ENCODE measurements at regions not wholly inside any gene's neighbourhood (a gene's known extent, or its start where the extent isn't known, plus 50 kb on each side); places are given as distances from the start of the nearest gene placed in this dataset.

DNA sequence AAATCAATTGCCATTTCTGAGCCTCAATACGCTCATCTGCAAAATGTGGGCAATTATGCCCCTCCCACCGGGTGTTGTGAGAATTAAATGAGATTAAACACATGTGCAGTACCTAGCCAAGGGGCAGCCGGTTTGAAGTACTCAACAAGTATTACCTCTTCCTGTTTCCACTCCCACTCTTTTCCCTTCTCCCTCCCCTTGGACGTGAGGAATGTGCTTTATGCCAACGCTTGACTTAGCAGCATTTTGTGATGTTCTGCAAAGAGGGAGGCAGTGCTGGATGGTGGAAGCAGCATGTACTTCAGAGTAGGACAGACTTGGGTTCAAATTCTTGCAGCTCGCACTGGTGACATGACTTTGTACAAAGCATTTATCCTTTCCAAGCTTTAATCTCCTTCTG lies 306.0 kb downstream of the BUD13 start:
- no peak for DNase-seq

DNA sequence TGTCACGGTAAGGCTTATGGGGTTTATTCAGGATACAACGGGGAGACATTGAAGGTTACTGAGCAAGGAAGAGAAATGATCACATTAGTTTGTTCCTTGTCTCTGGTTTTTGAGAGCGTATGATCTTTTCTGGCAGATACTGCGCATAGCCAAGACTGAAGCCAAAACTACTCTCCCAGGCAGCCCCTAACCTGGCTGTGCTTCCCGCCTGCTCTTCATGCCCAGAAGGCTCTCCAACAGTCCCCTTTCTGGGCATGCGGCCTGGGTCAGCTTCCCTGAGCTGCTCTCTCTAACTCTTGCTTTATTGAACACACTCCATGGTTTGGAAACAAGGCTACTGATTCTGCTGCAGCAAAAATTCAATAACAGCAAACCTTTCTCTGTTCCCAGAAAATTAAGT lies 306.6 kb downstream of the BUD13 start:
- peak; percentile 77 for DNase-seq

DNA sequence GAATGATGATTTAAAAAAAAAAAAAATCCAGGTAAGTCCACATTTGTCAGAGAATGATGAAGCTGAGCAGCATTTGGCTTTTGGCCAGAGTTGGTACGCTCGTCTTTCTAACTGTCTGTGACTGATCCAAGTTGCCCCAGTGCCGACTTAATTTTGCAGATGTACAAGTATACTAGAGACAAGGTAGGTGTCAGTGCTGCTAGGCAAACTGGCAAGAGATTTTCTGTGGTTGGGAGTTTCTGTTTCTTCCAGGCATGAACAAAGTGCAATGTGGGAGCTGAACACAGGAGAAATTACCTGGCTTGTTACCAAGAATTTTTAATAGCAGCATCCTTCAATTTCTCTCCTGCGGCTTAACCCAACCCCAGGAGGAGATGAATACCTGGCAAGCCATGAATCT lies 307.7 kb downstream of the BUD13 start:
- DNase-seq = no peak

DNA sequence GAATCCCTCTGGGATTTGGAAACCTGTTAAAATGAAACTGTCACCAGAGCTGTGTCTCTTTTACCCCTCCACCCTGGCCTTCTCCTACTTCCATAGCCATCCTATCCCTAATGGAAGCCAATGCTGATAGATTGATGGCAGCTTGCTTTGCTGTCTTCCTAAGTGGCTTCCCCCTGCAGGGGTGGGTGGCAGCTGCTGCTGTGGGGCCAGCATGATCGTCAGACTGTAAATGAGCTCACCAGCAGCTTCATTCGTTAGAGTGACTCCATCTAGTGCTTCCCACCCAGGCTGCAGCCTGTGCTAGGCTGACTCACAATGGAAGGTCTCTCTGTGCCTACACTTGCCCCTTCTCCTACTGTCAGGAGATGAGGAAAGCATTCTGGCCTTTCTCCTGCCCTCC lies 311.0 kb downstream of the BUD13 start:
- DNase-seq = no peak

DNA sequence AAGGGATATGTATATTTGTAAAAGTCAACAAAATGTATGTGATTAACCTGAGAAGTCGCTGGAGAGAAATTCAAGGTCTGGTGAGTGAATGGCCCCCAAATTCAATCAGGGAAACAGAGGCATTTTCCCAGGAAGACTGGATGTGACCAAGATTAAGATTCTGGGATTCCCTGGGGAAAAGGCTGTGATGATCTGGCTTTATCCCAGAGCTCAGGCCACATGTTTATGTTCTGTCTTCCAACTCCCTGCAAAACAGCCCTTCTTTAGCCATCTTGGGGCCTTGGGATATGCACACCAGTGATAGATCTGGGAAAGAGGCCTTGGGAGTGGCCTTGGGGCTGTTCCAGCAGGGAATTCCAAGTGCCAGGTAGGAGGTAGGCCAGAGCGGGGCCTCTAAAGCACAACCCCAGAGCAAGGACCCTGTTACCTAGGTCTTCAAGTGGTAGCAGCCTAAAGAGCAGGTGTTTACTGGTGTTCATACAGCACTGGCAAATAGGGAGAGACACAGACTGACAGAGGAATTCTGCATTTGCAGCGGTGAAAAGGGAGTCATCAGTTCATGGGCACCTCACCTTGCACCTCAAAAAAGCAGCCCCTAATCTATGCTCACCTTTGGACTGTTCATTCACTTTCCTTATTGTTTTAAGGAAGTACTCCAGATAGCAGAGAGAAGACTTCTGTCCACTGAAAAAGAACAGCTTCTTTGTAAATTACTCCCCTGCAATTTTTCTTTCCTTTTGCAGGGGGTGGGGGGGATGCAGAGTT lies 312.4 kb downstream of the BUD13 start:
- DNase-seq = no peak

DNA sequence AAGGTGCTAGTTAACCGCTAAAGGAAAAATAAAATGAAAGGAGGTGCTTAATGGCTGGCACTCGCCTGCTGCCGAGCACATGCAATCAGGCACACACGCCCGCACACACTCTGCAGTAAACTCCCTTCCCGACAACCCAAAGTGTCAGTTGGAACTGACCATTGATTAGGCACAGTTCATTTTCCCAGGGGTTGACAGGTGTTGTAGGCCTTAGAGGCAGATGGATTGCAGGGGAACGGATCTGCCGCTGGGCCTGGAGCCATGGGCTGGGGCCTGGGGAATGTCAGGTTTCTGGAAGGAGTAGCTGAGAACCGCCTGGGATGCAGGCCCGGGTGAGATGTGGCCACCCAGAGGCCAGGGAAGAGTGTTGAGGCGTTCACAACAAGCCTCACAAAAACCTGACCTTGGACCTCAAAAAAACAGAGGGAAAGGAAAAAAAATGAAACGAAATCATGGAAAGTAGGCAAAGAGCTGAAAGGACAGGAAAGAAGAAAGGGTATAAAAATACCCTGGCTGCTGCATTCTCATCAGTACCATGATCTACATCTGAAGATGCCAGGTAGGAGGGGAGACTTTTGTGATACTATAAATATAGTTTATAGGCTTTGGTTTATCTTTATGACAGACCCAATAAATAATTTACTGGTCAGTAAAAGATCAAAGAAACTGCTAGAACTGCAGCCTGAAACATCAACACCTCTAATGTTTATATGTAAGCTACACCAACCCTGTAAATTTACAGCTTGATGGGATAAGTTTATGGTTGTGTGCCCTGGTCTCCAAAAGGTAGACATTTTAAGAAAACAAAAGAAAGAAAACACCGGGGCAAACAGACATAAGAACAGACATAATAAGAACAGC lies 313.4 kb downstream of the BUD13 start:
- DNase-seq = no peak

DNA sequence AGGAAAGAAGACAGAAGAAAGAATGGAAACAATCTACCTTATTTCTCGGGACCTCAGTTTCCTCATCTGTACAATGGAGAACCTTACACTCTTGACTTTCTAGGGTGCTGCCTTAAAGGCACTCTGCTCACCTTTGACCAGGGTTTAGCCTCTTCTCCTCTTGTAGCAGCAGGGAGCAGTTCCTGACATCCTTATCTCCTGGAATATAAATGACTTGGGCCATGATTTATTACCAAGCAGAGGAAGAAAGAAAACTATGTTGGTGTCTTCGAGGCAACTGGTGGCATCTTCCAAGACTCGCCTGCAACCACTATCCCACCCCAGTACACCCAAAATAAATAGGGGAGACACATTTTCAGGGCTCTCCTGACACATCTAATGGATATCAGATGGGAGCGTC lies 314.2 kb downstream of the BUD13 start:
- no peak for DNase-seq

DNA sequence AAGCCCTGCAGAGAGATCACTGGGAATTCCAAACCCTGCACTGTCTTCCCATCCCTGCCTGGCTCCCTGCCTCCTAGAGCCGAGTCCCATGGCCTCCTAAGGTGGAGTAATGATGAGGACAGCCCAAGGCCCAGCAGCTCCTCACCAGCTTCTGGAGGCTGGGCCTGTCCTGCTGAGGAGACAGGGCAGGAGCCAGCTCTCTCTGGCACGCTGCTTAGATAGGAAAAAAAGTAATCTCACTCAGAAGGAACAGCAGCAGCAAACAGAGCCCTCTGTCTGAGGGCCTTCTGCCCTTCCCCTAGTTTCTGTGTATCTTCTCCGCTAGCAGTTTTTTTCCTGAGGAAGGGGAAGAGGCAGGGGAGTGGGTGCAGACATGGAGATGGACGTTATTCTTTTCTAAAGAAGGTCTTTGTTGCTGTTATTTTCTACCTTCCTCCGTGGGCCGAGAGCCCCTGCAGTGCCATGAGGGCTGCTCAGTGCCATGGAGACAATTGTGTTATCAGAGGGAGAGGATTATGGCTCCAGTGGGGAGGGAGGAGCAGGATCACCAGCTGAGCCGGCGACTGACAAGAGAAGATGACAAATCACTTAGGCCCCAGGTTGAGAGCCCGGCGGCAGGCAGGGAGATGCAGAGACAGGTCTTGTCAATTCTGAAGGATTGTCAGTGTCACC lies 315.3 kb downstream of the BUD13 start:
- no peak for DNase-seq

DNA sequence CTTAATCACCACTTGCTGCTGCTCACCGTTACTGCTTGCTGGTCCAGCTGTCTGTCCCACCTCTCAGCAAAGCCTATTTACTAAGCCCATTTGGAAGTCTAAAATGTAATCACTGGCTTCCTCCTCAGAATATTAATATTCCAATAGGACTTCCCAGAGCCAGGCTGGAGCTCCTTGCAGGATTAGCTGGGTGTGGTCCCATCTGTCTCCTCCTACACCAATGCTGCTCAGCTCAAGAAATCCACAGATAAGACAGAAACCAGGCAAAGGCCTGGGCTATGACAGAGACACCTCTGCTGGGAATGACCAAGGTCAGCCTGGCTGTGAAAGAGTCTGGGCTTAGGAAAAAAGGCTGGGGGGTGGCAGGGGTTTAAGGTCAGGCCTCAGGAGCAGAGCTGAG lies 317.8 kb downstream of the BUD13 start:
- no peak for DNase-seq

DNA sequence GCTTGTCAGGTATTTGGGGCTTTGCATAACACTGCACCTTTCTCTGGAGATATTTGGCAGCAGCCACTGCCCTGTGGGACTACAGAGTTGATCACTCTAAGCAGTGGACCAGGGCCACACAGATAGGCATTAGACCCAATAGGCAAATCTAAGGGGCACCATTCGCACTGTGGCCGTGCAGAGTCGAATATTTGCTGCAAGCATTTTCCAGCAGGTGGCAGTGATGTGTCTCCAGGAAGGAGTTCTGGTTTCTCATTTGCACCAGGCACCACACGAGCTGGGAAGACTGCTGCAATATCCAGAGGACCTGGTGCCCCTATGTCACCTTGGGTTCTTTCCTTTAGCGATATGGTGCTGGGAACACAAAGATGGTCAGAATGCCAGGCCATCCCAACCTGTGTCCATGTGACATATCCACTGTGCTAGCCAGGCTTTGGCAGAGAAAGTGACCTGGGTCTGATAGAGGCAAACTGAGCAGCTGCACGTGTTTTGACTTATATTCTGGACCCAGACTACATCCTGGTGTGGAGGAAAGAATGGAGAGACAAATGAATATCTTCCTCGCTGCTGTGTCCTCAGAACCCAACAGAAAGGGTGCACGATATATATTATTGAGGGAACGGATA lies 318.7 kb downstream of the BUD13 start:
- DNase-seq = no peak

DNA sequence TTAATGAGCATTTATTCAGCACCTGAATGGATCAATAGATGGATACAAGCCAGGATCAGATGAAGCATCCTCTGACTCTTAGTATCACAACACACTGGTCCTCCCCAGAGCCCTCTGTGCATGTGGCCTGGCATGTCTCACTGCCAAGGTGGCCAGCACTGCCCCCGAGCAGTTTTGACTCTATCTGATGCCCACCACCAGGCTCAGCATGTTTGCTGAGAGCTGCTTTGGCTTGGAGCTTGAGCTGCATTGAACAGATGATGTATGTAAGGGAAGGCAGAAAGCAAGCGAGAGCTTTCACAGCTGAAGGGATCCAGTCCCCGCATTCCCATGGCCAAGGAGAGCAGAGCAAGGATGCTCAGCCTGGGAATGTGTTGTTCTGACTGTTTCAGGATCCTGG lies 320.3 kb downstream of the BUD13 start:
- no peak for DNase-seq

DNA sequence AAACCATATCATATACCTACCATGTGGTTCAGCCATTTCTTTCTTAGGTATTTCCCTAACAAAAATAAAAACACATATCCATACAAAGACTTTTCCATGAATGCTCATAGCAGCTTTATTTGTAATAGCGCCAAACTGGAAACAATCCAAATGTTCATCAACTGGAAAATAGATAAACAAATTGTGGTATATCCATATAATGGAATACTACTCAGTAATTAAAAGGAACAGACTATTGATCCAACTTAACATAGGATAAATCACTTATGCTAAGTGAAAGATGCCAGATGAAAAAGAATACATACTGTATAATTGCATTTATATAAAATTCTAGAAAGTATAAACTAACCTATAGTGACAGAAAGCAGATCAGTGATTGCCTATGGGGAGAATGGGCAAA lies 323.3 kb downstream of the BUD13 start:
- no peak for DNase-seq

DNA sequence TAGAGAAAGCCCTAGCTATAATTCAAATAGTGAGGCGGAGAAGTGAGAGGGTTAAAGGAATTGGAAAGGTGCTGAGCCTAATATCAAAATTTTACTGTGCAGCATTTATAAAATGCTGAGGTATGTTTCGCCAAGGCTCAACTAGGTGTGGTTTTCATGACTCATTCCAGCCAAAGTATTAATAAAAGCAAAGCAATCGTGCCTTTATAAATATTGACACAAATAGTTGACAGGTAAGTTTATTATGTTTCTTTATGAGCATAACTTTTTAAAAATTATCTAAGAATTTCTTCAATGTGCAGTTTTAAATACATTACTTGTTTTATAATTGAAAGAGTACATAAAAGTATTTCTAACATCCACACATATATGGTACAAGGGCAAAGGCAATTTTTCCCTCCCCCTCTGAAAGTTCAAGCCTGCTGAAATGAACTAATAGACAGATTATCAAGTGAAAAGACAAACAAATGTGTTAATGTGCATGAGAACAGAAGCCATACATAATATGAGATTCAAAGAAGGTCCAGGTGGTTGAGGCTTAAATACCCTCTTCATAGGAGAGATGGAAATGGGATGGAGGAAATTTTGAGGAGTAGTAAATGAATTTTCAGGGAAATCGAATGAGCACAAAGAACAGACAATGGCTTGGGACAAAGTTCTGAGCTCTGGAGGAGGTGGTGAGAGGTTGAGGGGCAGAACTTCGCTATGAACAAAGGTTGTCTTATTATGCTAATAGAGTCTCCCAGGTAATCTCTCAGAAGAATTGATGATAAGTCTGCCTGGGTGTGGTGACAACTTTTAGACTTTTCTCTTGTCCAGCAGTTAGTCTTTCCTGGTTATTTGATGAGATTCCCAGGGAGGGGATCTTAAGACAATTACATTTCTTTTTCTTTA lies 326.5 kb downstream of the BUD13 start:
- no peak for DNase-seq

DNA sequence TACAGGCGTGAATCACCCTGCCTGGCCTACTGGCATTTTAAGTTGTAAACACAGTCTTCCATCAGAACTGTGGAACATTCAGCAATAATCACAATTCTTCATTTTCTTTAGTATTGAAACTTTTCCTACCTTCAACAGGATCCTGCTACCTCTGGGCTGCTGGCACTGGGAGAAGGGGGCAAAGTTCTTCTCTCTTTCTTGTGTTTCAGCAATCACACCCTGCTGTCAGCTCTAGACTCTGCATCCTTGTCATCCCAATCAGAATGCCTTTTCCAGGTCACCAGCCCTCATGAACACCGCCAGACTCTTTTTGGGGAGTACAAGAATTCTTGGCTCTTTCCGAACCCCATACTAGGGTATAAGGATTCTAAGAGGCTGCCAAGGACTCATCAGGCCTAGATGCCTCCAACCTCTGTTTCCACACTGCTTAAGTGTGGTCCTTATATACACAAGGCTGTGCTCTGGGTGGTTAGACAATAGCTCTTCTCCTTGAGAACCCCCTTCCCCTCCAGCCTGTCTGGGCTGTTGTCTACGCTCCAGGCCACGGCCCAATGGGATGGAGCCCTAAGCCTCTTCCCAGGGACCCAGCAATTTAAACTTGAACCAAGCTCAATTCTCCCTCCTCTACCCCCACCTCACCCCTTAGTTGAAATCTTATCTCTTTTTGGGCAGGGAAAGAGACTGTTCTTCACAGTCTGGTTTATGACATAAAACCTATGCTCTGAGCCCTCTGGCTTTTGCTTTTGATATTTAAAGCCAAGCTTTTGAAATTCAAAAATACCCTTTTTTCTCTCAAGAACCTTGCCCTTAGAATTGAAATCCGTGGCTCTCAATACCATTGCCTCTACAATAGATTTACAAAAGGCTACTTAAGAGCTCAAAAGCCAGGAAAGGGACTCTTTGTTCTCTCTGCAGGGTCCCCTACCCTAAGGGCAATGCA lies 327.4 kb downstream of the BUD13 start:
- DNase-seq = no peak

DNA sequence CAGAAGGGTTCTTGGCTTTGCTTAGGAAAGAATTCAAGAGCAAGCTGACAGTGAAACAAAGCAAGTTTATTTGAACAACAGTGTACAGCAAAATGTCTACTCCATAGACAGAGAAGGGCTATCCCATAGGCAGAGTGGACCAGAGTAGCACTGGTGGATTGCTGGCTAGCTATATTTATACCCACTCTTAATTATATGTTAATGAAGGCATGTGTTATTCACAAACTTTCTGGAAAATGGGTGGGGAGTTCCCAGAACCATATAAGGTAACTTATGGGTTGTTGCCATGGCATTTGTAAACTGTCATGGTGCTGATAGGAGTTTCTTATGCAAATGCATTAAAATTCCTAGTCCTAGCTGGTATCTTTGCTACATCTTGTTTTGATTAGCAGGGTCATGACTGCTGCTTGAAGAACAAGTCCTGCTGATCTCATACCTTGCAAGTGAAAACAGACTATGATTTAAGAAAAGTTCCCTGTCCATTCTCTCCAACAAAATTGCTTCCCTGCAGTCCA lies 330.5 kb downstream of the BUD13 start:
- DNase-seq = no peak

DNA sequence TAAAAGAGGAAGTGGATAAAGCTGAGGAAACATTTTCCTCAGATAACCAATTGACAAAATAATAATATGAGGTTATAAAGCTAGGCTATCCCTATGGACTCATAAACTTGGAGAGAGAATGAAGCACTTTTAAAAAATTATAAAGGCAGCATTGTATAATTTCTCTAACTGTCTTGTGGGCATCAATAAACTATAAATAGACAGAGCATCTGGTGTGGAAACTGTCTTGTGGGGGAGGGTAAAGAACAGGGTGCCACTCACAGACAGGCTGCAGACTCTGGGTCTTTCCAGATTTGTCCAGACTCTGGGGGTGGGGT lies 333.5 kb downstream of the BUD13 start:
- no peak for DNase-seq

DNA sequence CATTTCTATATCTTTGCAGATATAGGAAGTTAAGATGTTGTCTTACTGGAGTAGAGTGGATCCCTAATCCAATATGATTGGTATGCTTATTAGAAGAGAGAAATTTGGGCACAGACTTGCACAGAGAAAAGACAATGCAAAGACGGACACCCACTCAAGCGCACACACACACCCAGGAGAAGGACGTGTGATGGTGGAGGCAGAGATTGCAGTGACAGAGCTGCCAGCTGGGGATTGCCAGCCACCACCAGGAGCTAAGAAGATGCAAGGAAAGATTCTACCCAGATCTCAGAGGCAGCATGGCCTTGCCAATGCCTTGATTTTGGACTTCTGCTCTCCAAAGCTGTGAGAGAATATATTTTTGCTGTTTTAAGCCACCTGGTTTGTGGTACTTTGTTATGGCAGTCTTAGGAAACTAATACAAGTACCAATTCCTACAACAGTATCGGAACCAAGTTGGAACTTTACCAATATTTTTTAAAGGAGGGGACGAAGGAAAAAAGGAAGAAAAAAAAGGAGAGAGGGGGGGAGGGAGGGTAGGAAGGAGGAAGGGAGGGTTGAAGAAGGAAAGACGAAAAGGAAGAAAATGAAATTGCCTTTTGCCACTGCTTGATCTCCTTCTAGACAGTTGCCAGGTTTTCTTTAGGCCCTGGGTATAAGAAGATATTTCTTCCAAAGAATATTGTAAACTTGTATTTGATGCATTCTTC lies 334.0 kb downstream of the BUD13 start:
- DNase-seq = no peak

DNA sequence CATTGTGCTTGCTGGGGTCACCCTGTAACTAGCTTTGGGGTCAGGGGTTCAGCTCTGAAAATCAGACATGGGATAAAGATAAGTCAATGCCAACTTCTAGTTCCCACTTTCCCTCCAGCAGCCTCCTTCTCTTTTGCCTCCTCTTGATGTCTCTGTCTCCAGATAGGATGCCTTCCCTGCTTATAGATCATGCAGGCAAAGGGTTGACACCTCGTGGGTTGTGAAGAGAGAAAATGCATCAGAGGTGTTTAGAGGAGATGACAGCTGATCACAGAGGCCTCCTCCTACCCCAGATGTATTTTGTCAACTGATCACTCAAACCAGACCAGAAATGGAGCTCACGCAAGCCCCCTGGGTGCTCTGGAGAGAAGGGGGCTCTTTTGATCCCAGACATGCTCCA lies 337.8 kb downstream of the BUD13 start:
- DNase-seq = no peak

DNA sequence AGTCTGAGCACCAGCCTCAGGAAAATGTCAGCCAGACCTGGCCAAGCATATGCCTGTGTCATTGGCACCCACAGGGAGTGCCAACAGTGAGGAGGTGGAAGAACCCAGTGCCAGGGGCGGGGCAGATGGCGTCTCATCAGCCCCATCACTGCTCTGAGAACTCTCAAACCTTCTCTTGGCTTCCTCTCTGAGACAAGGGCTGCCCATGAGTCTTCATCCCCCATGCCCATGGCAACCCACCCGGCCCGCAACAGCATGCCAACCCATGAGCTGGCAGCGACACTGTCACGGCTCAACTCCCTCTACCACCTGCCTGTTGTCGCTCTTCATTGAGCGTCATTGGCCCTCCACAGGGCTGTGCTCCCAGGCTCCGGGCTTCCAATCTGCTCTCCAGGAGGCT lies 340.5 kb downstream of the BUD13 start:
- DNase-seq = no peak

DNA sequence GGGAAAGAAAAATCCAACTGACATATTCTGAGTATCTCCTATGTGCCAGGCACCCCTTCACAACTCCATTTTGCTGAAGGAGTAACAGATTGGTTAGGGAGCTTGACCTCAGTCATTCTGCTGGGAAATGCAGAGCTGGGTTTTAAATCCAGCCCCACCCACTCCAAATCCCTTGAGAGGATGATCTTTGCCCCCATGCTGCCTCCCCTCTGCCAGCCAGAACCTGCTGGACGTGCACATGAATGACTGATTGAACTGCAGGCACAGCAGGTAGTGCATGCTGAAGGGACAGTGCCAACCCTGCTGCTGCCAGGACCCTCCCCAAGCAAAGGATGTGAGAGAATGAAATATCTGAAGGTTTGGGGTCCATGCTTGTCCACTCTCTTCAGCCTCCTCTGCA lies 340.9 kb downstream of the BUD13 start:
- DNase-seq = no peak

DNA sequence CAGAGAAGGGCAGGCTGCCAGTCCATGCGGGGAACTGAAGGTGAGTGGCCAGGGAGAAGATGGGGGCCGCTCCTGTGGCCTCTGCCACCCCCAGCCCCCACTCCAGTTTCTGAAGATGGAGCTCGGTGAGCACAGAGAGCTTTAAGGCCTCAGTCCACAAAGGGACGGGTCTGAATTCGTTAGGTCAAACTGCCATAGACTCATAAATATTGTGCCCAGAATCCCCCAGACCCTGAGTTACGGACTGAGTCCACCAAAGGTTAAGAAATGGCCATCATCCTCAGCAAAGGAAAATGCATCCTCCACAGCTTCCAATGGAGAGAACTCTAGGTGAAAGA lies 344.2 kb downstream of the BUD13 start:
- no peak for DNase-seq

All from left hindlimb (tissue), 1 donor.